Keratinocyte (primary cell): ENCODE measurements at regions not wholly inside any gene's neighbourhood (a gene's known extent, or its start where the extent isn't known, plus 50 kb on each side); places are given as distances from the start of the nearest gene placed in this dataset.

Experiments used
- CTCF ChIP-seq, 3 experiments: IDR thresholded peaks in 1 of 3; conservative IDR thresholded peaks in 1 of 3; optimal IDR thresholded peaks in 1 of 3; 2 replicates in 2 of 3; 3 replicates in 1 of 3; pipeline versions ENCODE3 to v1.5.1; 2011; ENCODE audit warnings: low read length in 3 of 3, mild to moderate bottlenecking in 3 of 3, moderate library complexity in 2 of 3, control low read depth in 1 of 3, inconsistent platforms in 1 of 3; ENCODE audit not compliant: insufficient read depth in 2 of 3; ENCODE audit errors: extremely low read depth in 1 of 3
- EZH2 ChIP-seq: IDR thresholded peaks from one replicate; pipeline ENCODE4 v1.6.1; 2012; ENCODE audit warnings: inconsistent platforms, mild to moderate bottlenecking, low read length, moderate library complexity

DNA sequence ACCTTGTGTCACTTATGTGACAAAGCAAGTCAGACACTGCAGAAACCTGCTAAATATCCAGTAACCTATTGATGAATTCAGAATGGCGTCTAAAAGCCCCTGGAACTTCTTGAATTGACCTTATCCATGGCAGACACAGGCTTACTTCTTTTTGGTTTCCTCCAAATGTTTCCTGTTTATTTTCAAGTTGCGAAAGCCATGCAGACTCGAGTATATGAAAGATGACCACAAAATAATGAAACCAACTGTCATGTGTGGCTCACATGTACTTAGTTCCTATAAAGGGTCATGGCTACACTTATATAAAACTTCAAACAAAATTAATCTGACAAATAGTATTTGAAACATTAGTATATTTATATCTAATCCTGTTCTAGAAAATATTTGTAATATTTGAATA is 113.1 kb upstream of the FNDC3A start:
- TF ChIP-seq CTCF (optimal IDR thresholded peaks at IDR 0.05 in 1 of 3, IDR thresholded peaks at IDR 0.05 in 1 of 3, conservative IDR thresholded peaks at IDR 0.05 in 1 of 3; ENCODE audit: extremely low read depth in 1 of 3, insufficient read depth in 2 of 3, low read length in 3 of 3) (no peak), EZH2 (no peak)
